ENCODE measurements at regions not wholly inside any gene's neighbourhood (a gene's known extent, or its start where the extent isn't known, plus 50 kb on each side); places are given as distances from the start of the nearest gene placed in this dataset.
A peak's percentile ranks its signal among the peaks of the same experiment; 100 is the strongest.
"Not testable (repeated sequence)": the region's sequence is repeated elsewhere in the genome, so short reads cannot be mapped to it uniquely, and the experiment has no call there.

DNA sequence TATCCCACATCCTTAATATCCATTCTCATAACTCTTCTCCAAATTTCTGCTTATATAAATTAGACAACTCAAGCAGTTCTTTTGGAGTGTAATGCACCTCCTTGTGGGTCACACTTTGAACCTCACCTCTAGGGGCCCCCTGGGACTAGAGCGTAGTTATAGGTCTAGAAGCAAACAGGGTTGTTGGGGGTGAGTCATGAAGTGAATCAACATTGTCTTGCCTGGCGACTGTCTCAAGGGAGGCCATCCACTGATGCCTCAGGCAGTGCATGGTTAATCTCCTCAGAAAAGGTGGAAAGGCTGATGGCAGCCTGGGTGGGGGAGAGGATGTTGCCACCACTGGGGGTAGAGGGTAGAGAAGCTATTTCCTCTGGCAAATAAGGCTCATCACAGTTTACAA lies 129.1 kb downstream of the TNFRSF21 start:
- Histone ChIP-seq H3K36me3 (ENCODE audit: insufficient read depth, low read length) (no peaks in the 10 kb centered on the region), H3K9me3 (replicated peaks; ENCODE audit: low read length) (no peaks in the 10 kb centered on the region), H3K9ac (ENCODE audit: low read depth, low read length) (no peak overlapping the region), H3K27me3 (ENCODE audit: control insufficient read depth, insufficient read depth, low read length) (no peaks in the 10 kb centered on the region), H3K4me1 (ENCODE audit: control insufficient read depth, insufficient read depth, low read length) (peaks cover 6% of the 10 kb centered on the region), H3K4me2 (ENCODE audit: low read length) (no peak overlapping the region), H3K4me3 (ENCODE audit: low read length) (no peak overlapping the region)

DNA sequence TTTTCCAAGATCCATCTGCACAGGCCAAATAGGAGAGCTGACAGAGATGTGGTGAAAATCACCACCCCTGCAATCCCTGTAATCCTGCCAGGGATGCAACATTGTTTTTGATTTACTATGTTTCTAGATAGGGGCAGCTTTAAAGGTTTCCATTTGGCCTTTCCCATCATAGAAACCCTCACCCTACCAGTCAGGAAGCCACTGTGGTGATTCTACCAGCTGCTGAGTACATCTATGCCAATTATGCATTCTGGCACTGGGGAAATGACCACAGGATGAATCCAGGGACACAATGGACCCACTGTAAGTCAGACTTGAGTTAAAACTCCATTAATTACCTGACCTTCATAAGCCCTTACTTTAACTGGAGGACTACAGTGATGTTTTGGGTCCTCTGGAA lies 130.4 kb downstream of the TNFRSF21 start:
- Histone ChIP-seq H3K27me3 (ENCODE audit: control insufficient read depth, insufficient read depth, low read length) (no peaks in the 10 kb centered on the region), H3K4me1 (ENCODE audit: control insufficient read depth, insufficient read depth, low read length) (peaks cover 6% of the 10 kb centered on the region), H3K4me3 (ENCODE audit: low read length) (no peak overlapping the region), H3K9me3 (replicated peaks; ENCODE audit: low read length) (no peaks in the 10 kb centered on the region), H3K4me2 (ENCODE audit: low read length) (no peak overlapping the region), H3K36me3 (ENCODE audit: insufficient read depth, low read length) (no peaks in the 10 kb centered on the region), H3K9ac (ENCODE audit: low read depth, low read length) (no peak overlapping the region)

DNA sequence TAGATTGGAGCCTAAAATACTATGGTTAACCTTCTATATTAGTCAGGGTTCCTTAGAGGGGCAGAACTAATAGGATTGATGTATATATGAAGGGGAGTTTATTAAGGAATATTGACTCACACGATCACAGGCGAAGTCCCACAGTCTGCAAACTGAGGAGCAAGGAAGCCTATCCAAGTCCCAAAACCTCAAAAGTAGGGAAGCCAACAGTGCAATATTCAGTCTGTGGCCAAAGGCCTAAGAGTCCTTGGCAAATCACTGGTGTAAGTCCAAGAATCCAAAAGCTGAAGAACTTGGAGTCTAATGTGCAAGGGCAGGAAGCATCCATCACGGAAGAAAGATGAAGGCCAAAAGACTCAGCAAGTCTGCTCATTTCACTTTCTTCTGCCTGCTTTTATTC lies 133.5 kb upstream of the ADGRF1 start:
- H3K9me3 ChIP-seq (replicated peaks; ENCODE audit: low read length), result no peaks in the 10 kb centered on the region
- H3K4me2 ChIP-seq (ENCODE audit: low read length), result no peak overlapping the region
- no peaks in the 10 kb centered on the region for H3K36me3 ChIP-seq (ENCODE audit: insufficient read depth, low read length)
- no peak overlapping the region for H3K9ac ChIP-seq (ENCODE audit: low read depth, low read length)
- H3K4me3 ChIP-seq (ENCODE audit: low read length), result no peak overlapping the region
- H3K27me3 ChIP-seq (ENCODE audit: control insufficient read depth, insufficient read depth, low read length), result no peaks in the 10 kb centered on the region
- H3K4me1 ChIP-seq (ENCODE audit: control insufficient read depth, insufficient read depth, low read length), result peaks cover 3% of the 10 kb centered on the region

DNA sequence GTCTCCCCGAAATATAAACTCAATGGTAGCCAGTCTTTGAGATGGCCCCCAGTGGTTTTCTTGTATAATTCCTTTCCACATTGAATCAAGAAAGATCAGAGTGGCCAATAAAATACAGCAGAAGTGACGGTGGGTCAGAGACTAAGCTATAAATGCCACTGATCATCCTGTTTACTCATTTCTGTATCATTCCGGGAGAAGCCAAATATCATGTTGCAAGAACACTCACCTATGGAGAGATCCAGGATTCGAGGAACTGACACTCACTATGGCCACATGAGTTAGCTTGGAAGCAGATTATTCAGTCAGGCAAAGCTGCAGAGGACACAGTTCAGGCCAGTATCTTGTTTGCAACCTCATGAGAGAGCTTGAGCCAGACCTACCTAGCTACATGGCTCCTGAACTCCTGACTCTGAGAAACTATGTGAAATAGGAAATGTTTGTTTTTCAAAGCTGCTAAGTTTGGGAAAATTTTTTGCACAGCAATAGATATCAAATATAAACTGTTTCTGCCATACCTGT lies 132.4 kb upstream of the ADGRF1 start:
- no peaks in the 10 kb centered on the region for H3K36me3 ChIP-seq (ENCODE audit: insufficient read depth, low read length)
- no peaks in the 10 kb centered on the region for H3K27me3 ChIP-seq (ENCODE audit: control insufficient read depth, insufficient read depth, low read length)
- H3K9ac ChIP-seq (ENCODE audit: low read depth, low read length), result no peak overlapping the region
- H3K4me2 ChIP-seq (ENCODE audit: low read length), result no peak overlapping the region
- no peak overlapping the region for H3K4me3 ChIP-seq (ENCODE audit: low read length)
- H3K9me3 ChIP-seq (replicated peaks; ENCODE audit: low read length), result no peaks in the 10 kb centered on the region
- H3K4me1 ChIP-seq (ENCODE audit: control insufficient read depth, insufficient read depth, low read length), result peaks cover 9% of the 10 kb centered on the region

DNA sequence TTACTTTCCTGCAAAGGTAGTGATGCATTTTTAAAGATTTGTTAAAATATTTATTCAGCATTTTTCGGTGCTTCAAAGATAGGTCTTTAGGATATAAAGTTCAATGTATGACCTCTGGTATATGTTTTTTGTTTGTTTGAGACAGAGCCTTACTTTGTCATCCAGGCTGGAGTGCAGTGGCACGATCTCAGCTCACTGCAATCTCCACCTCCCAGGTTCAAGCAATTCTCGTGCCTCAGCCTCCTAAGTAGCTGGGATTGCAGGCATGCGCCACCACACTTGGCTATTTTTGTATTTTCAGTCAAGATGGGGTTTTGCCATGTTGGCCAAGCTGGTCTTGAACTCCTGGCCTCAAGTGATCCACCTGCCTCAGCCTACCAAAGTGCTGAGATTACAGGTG lies 131.9 kb upstream of the ADGRF1 start:
- H3K4me1 ChIP-seq (ENCODE audit: control insufficient read depth, insufficient read depth, low read length), result peaks cover 14% of the 10 kb centered on the region
- H3K4me2 ChIP-seq (ENCODE audit: low read length); H3K4me3 ChIP-seq (ENCODE audit: low read length); H3K27me3 ChIP-seq (ENCODE audit: control insufficient read depth, insufficient read depth, low read length); H3K9me3 ChIP-seq (replicated peaks; ENCODE audit: low read length); H3K36me3 ChIP-seq (ENCODE audit: insufficient read depth, low read length); H3K9ac ChIP-seq (ENCODE audit: low read depth, low read length): not testable (repeated sequence)

DNA sequence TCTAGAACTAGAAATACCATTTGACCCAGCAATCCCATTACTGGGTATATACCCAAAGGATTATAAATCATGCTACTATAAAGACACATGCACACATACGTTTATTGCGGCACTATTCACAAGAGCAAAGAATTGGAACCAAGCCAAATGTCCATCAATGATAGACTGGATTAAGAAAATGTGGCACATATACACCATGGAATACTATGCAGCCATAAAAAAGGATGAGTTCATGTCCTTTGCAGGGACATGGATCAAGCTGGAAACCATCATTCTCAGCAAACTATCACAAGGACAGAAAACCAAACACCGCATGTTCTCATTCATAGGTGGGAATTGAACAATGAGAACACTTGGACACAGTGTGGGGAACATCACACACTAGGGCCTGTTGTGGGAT lies 131.0 kb upstream of the ADGRF1 start:
- H3K4me1 ChIP-seq (ENCODE audit: control insufficient read depth, insufficient read depth, low read length), result peaks cover 21% of the 10 kb centered on the region
- not testable (repeated sequence) for H3K9ac ChIP-seq (ENCODE audit: low read depth, low read length); H3K4me2 ChIP-seq (ENCODE audit: low read length); H3K27me3 ChIP-seq (ENCODE audit: control insufficient read depth, insufficient read depth, low read length); H3K9me3 ChIP-seq (replicated peaks; ENCODE audit: low read length); H3K4me3 ChIP-seq (ENCODE audit: low read length); H3K36me3 ChIP-seq (ENCODE audit: insufficient read depth, low read length)

DNA sequence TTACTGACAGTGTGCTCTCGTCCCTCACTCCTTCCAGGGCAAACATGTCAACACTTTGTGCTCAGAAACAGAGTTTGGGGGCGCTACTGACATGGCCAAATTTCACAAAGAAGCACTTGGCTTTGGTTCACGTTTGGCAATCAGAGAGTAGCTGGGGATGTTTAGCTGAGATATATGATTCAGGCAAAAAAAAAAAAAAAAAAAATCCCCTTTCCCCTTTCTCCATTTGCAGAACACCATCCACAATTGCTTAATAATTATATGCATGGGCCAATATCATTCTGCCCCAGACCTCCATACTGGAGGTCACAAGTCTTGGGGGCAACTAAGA lies 128.4 kb upstream of the ADGRF1 start:
- Histone ChIP-seq H3K36me3 (ENCODE audit: insufficient read depth, low read length) (no peaks in the 10 kb centered on the region), H3K4me2 (ENCODE audit: low read length) (no peak overlapping the region), H3K27me3 (ENCODE audit: control insufficient read depth, insufficient read depth, low read length) (no peaks in the 10 kb centered on the region), H3K9me3 (replicated peaks; ENCODE audit: low read length) (no peaks in the 10 kb centered on the region), H3K4me3 (ENCODE audit: low read length) (no peak overlapping the region), H3K4me1 (ENCODE audit: control insufficient read depth, insufficient read depth, low read length) (peaks cover 45% of the 10 kb centered on the region), H3K9ac (ENCODE audit: low read depth, low read length) (no peak overlapping the region)

DNA sequence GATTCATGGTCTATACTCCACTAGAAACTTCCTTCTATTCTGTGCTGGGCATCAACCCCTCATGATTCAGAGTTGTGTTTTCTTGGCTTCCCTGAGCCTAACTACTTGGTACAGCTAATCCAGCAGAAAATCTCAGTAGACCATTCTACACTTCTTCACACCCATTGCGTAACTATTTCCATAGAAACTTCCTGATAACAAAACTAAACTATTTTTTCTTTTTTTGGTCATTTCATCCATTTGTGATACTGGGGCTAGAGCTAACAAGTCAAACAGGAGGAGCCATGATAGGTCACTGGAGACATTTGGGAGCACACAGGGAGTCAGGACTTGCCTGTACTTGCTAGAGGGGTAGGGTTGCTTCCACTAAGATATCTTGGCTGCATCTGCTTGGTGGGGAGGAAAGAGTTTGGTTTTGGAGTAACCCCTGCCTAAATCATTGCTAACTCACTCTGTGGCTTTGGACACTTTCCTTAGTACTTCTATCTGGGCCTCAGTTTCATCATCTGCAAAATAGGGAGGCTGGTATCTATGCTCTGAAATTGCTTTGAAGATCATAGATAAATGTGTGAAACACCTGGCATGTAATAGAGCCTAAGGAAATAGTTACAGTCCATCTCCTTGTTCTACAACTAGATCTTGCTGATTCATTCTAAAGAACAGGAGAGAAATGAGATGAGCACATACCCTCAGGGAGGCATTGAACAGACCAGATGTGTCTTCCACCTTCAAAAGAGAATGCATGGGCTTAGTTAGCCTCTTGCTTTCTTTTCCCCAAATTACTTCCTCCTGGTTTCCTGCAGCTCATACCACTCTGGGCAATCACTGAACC lies 127.9 kb upstream of the ADGRF1 start:
- H3K4me3 ChIP-seq (ENCODE audit: low read length), result no peak overlapping the region
- H3K9me3 ChIP-seq (replicated peaks; ENCODE audit: low read length), result no peaks in the 10 kb centered on the region
- H3K27me3 ChIP-seq (ENCODE audit: control insufficient read depth, insufficient read depth, low read length), result no peaks in the 10 kb centered on the region
- H3K36me3 ChIP-seq (ENCODE audit: insufficient read depth, low read length), result no peaks in the 10 kb centered on the region
- H3K4me2 ChIP-seq (ENCODE audit: low read length), result no peak overlapping the region
- H3K9ac ChIP-seq (ENCODE audit: low read depth, low read length), result no peak overlapping the region
- H3K4me1 ChIP-seq (ENCODE audit: control insufficient read depth, insufficient read depth, low read length), result peaks cover 46% of the 10 kb centered on the region

DNA sequence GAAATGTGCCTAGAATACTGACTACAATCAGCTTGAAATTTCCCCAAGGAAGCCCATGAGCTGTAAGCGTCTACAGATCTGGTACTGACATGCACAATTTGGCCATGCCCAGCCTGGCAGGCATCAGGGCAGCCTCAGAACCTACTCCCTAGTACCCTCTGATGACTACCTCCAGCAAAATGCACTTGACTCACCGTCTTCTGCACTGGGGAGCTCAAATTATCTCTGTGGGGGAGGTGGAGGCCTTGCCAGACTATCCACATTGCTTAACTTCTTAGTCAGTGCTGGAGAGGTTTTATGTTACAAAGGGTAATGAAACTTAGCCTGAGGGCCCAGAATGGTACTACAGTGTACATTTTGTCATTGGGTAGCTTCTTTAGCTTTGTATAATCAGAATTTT lies 126.0 kb upstream of the ADGRF1 start:
- Histone ChIP-seq H3K4me3 (ENCODE audit: low read length) (peak overlapping the region; percentile 34), H3K36me3 (ENCODE audit: insufficient read depth, low read length) (no peaks in the 10 kb centered on the region), H3K9me3 (replicated peaks; ENCODE audit: low read length) (no peaks in the 10 kb centered on the region), H3K27me3 (ENCODE audit: control insufficient read depth, insufficient read depth, low read length) (no peaks in the 10 kb centered on the region), H3K9ac (ENCODE audit: low read depth, low read length) (no peak overlapping the region), H3K4me2 (ENCODE audit: low read length) (peak overlapping the region; percentile 68), H3K4me1 (ENCODE audit: control insufficient read depth, insufficient read depth, low read length) (peaks cover 46% of the 10 kb centered on the region)

DNA sequence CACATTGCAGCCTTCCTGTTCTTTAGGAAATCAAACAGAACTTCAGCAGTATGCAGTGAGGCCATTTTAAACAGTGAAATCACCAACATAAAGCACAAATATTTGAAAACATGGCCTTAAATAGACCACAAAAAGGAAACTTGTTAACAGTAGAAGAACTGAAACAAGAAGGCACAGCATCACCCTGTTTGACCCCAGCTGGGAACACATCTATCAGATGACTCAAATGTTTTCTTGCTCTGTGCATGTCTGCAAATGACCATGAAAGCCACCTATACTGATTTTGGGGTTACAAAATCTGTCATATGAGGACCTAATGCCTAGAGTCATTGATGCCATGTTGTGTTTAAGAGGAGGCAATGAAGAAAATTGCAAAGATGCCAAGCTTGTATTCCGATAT lies 123.8 kb upstream of the ADGRF1 start:
- peaks cover 53% of the 10 kb centered on the region for H3K4me1 ChIP-seq (ENCODE audit: control insufficient read depth, insufficient read depth, low read length)
- peak overlapping the region; percentile 18 for H3K4me2 ChIP-seq (ENCODE audit: low read length)
- no peaks in the 10 kb centered on the region for H3K9me3 ChIP-seq (replicated peaks; ENCODE audit: low read length)
- no peak overlapping the region for H3K4me3 ChIP-seq (ENCODE audit: low read length)
- H3K9ac ChIP-seq (ENCODE audit: low read depth, low read length), result no peak overlapping the region
- no peaks in the 10 kb centered on the region for H3K27me3 ChIP-seq (ENCODE audit: control insufficient read depth, insufficient read depth, low read length)
- no peaks in the 10 kb centered on the region for H3K36me3 ChIP-seq (ENCODE audit: insufficient read depth, low read length)

DNA sequence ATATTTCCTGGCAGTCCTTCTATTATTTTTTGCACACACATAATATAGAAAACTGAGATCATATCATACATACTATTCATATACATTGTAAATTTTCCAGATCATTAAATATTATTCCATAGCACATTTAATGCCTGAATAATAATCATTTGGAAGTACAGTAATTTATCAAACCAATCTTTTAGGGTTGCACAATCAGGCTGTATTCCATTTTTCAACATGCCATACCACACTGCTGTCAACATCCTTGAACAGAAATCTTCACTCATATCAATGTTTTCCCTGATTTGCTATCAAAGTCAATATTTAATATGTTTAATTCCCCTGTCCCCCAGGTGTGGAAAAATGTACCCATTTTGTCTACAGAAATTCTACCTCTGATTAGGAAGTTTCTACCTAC lies 122.7 kb upstream of the ADGRF1 start:
- Histone ChIP-seq H3K9ac (ENCODE audit: low read depth, low read length) (no peak overlapping the region), H3K4me1 (ENCODE audit: control insufficient read depth, insufficient read depth, low read length) (peaks cover 51% of the 10 kb centered on the region), H3K36me3 (ENCODE audit: insufficient read depth, low read length) (no peaks in the 10 kb centered on the region), H3K4me2 (ENCODE audit: low read length) (no peak overlapping the region), H3K9me3 (replicated peaks; ENCODE audit: low read length) (no peaks in the 10 kb centered on the region), H3K4me3 (ENCODE audit: low read length) (no peak overlapping the region), H3K27me3 (ENCODE audit: control insufficient read depth, insufficient read depth, low read length) (no peaks in the 10 kb centered on the region)

DNA sequence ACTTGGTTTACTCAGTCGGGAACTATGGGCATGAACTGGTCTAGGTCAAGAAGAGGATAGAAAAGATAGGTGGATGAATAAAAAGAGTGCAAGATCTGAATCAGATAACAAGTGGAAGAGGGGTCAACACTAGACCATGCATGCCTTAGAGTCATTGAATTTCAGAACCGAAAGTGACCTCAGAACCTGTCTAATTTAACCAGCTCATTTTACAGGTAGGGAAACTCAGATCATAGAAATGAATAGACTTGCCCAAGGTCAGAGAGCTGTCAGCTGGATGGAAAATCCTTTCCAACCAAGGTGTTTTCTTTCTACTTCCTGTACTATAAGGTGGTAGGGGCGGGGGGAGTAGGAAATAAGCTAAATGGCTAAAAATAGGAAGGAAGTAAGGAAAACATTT lies 121.4 kb upstream of the ADGRF1 start:
- H3K4me1 ChIP-seq (ENCODE audit: control insufficient read depth, insufficient read depth, low read length), result peaks cover 38% of the 10 kb centered on the region

More for the DNA sequence above, 121.4 kb upstream of the ADGRF1 start:
- Histone ChIP-seq H3K36me3 (ENCODE audit: insufficient read depth, low read length) (no peaks in the 10 kb centered on the region), H3K27me3 (ENCODE audit: control insufficient read depth, insufficient read depth, low read length) (no peaks in the 10 kb centered on the region), H3K9me3 (replicated peaks; ENCODE audit: low read length) (no peaks in the 10 kb centered on the region), H3K9ac (ENCODE audit: low read depth, low read length) (no peak overlapping the region), H3K4me2 (ENCODE audit: low read length) (no peak overlapping the region), H3K4me3 (ENCODE audit: low read length) (no peak overlapping the region)

Data from skeletal muscle satellite cell (primary cell).